AG20443 (cell line): ENCODE measurements at regions not wholly inside any gene's neighbourhood (a gene's known extent, or its start where the extent isn't known, plus 50 kb on each side); places are given as distances from the start of the nearest gene placed in this dataset.
"Not testable (repeated sequence)": the region's sequence is repeated elsewhere in the genome, so short reads cannot be mapped to it uniquely, and the experiment has no call there.

Experiments used
- DNase-seq: peaks from one replicate; pipeline ENCODE4 v3.0.0; 2012; ENCODE audit warnings: low spot score, mixed read lengths

DNA sequence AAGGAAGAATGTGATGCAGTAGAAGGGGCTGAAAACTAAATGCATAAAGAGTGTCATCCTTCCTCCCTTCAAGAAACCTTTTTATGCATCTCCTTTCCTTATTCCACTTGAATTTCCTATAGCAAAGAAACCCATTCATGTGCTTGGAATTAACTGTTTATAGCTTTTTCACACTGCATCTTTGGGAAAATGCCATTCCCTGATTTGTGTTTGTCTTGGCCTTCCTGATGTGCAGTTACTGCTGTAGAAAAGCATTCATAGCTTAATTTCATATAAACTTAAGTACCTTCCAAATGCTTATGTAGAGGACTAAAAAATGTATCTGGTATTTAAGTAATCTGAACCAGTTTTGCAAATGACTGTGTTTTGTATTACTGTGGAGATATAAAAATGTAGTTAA is 61.8 kb downstream of the SDR9C7 start:
- no peak for DNase-seq

DNA sequence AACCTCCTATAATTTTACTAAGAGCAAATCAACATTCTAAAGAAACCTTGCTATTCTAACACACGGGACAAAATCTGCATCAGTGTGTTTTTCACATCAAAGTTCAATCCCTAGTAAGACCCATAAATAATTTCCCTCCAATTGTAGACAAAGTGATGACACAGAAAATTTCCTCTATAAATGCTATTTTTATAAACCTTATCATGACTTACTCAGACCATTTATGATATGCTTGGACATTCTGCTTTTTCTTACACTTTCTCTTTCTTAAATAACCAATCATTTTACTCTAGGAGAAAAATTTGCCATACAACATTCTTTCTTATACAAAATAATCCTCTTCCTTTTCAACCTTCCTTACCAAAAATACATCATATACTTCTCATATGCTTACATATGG is 67.0 kb downstream of the SDR9C7 start:
- no peak for DNase-seq

DNA sequence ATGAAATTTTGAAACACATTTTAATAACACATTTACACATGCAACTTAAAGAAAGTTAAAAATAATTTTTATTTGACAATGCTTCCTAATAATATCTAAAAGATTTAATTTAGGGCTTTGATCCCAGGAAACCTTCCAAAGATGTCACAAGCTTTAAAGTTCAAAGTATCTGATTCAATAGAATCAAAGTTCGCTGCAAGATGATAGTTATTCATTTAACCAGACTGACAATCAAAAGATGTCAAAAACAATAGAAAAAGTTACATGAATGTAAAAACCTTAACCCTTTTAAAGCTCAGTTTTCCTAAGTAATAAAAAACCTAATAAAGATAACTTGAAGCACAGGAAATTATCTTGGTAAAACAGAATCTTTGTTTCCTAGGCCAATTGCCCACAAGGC is 67.7 kb downstream of the SDR9C7 start:
- DNase-seq: no peak

DNA sequence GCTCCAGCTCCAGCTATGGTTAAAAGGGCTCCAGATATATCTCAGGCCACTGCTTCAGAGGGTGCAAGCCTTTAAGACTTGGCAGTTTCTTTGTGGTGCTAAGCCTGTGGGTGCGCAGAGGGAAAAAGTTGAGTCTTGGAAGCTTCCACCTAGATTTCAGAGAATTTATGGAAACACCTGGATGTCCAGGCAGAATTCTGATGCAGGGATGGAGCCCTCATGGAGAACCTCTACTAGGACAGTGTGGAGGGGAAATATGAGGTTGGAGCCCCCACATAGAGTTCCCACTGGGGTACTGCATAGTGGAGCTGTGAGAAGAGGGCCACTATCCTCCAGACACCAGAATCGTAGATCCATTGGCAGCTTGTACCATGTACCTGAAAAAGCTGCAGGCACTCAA is 69.9 kb downstream of the SDR9C7 start:
- no peak for DNase-seq

DNA sequence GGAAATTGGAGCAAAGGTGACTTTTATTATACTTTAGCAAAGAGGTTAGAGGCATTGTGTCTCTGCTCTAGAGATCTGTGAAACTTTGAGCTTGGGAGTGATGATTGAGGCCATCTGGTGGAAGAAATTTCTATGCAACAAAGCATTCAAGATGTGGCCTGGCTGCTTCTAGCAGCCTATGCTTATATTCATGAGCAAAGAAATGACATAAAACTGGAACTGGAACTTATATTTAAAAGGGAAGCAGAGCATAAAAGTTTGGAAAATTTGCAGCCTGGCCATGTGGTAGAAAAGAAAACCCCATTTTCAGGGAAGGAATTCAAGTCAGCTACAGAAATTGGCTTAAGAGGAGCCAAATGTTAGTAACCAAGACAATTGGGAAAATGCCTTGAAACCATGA is 70.4 kb downstream of the SDR9C7 start:
- DNase-seq: no peak

DNA sequence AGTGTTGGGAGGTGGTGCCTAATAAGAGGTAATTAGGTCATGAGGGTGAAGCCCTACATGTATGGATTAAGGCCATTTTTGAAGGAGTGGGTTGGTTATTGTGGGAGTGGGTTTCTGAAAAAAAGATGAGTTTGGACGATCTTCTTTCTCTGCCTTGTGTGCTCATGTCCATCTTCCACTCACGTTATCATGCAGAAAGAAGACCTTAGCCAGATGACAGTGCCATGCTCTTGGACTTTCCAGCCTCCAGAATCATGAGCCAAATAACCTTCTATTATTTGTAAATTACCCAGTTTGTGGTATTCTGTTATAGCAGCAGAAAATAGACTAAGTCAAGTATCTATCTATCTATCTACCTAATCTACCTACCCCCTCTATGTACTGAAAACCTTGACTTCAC is 71.9 kb downstream of the SDR9C7 start:
- DNase-seq: no peak

DNA sequence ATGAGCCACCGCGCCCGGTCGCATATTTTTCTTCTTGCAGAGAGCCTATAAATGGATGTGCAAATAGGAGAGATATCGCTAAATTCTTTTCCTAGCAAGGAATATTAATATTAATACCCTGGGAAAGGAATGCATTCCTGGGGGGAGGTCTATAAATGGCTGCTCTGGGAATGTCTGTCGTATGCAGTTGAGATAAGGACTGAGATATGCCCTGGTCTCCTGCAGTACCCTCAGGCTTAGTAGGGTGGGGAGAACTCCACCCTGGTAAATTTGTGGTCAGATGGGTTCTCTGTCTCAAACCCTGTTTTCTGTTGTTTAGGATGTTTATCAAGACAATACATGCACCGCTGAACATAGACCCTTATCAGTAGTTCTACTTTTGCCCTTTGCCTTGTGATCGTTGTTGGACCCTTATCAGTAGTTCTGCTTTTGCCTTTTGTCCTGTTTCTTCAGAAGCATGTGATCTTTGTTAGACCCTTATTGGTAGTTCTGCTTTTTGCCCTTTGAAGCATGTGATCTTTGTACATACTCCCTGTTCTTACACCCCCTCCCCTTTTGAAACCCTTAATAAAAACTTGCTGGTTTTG is 80.7 kb downstream of the SDR9C7 start:
- not testable (repeated sequence) for DNase-seq

DNA sequence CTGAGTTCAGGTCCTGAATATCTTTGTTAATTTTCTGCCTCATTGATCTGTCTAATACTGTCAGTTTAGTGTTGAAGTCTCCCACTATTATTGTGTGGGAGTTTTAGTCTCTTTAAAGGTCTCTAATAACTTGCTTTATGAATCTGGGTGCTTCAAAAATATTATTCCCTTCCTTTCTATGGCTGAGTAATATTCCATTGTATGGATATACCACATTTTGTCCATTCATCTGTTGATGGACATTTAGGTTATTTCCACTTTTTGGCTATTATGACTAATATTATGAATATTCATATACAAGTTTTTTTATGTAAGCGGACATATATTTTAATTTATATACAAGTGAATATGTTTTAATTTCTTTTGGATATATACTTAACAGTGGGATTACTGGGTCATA is 82.7 kb downstream of the SDR9C7 start:
- no peak for DNase-seq

DNA sequence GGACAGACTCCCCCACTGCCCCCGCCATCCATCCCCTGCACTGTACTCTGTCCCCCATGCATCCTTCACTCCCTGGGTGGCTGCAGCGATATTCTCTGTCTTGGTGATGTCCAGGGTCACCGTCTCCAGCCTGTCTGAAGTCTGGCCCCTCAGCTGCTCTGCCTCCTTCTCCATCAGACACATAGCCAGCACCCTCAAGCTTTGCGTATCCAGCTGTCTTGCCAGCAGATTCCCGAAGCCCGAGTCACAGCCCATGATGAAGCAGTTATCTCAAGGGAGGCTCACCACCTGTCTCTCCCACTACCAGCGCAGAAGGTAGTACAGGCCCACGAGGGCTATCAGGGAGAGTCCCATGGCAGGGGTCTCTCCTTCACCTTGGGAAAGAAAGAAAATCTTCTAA is 77.8 kb downstream of the HSD17B6 start:
- DNase-seq: no peak

DNA sequence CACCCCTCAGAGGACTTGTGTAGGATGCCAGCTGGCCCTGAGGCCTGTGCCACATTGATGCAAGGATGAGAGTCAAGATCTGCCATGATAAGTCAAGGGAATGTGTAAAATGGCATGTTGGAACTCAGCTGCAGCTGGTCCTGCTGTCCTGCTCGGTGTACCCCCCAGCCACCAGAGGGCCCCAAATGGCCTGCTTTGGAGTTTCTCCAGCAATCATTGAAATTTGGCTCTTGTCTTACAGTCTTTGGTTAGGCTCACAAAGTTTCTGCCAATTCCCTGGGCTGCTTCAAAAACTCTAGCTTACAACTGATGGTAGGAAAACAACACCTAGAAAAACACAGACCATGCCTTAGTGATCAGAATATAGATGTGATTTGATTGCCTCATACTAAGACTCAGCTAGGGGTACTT is 76.8 kb downstream of the HSD17B6 start:
- peak; percentile 32 for DNase-seq

DNA sequence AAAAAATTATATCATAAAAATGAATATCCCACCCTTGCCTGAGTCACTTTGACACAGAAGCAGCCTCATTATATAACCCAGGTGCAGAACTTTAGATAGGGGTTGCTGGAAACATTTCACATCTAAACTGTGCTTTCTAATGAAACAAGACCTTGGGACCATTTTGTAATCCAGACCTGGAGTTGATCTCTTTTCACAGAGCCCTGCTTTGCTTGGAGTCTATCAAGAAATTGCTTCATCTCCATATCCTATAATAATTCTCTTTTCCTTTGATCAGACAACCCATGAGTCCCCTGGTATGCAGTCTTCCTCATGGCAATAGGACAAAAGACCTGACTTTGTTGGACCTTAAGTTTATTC is 76.3 kb downstream of the HSD17B6 start:
- DNase-seq: no peak

DNA sequence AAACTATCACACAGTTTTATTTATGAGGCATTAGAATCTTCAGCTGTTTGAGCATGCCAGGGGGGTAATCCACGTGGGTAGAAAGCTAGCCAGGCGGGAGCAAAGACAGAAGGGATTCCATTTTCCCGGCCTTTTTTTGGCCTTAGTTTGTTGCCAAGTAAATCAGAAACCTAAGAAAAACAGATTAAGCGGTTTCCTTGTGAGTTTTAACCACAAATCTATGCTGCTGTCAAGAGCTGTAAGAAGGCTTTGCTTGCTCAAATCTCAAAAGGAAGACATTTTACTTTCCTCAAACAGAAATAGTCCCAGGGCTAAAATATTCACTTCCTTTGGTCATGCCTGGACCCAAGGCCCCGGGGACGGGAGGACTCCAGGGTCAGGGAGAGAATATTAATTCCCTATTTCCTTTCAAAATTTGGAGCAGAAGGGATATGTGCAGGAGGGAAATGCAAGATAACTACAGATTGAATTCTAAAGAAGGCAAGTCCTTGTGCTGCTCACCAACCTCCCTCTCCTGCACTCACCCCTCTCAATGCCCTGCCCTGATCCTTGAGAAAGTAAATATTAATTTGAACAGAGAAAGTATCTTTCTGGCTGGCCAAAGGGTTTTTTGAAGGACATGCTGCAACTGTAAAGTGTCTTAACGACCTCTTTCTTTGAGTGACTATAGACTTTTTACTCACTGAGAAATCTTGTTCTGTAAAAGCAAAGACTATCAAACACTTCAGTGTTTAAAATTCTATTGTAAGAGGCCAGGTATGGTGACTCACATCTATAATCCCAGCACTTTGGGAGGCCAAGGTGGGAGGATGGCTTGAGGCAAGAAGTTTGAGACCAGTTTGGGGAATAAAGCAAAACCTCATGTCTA is 75.7 kb downstream of the HSD17B6 start:
- no peak for DNase-seq
